ENCODE measurements at regions not wholly inside any gene's neighbourhood (a gene's known extent, or its start where the extent isn't known, plus 50 kb on each side); places are given as distances from the start of the nearest gene placed in this dataset.

- DNase-seq (no peak), ATAC-seq (no peak)
- Mint-ChIP-seq H3K36me3 (peaks cover 3% of the 10 kb centered on the region), H3K27ac (no peak overlapping the region), H3K4me3 (no peak overlapping the region), H3K4me1 (no peaks in the 10 kb centered on the region), H3K27me3 (ENCODE audit: low read depth in 2 of 2) (peaks cover 0 to 6% of the 10 kb centered on the region in 2 donors), H3K9me3 (peaks cover 0 to 3% of the 10 kb centered on the region in 2 donors)
- Histone ChIP-seq H3K27me3 (ENCODE audit: control insufficient read depth, insufficient read depth, low read length) (no peaks in the 10 kb centered on the region), H3K36me3 (ENCODE audit: control insufficient read depth, insufficient read depth, low read length) (no peaks in the 10 kb centered on the region), H3K27ac (ENCODE audit: low read length) (no peak overlapping the region), H3K4me1 (ENCODE audit: control insufficient read depth, insufficient read depth, low read length) (no peaks in the 10 kb centered on the region), H3K4me3 (ENCODE audit: low read length) (no peak overlapping the region), H3K9me3 (ENCODE audit: control insufficient read depth, insufficient read depth, low read length) (no peaks in the 10 kb centered on the region)
- intact Hi-C loops (cut with micrococcal nuclease), result no loop called here
- 75% methylated on average over 1 of the region's 2 CpGs for WGBS (ENCODE audit: insufficient coverage)
- TF ChIP-seq CTCF (IDR thresholded peaks at IDR 0.05), result no peak
Measured at GRCh38 chr4:123802933-123803332, 406.3 kb downstream of the SPRY1 start.

GRCh38 chr4:123804196-123804721 lies 407.7 kb downstream of the SPRY1 start:
- Mint-ChIP-seq H3K27me3 (ENCODE audit: low read depth in 2 of 2) (peaks cover 0 to 6% of the 10 kb centered on the region in 2 donors), H3K4me1 (no peaks in the 10 kb centered on the region), H3K27ac (no peak overlapping the region), H3K36me3 (no peaks in the 10 kb centered on the region), H3K9me3 (peaks cover 0 to 3% of the 10 kb centered on the region in 2 donors), H3K4me3 (no peak overlapping the region)
- intact Hi-C loops (cut with micrococcal nuclease), result no loop called here
- H3K9me3 ChIP-seq (ENCODE audit: control insufficient read depth, insufficient read depth, low read length), result no peaks in the 10 kb centered on the region
- no peak overlapping the region for H3K27ac ChIP-seq (ENCODE audit: low read length)
- no peak for DNase-seq
- TF ChIP-seq CTCF (IDR thresholded peaks at IDR 0.05), result no peak
- no peaks in the 10 kb centered on the region for H3K36me3 ChIP-seq (ENCODE audit: control insufficient read depth, insufficient read depth, low read length)
- no peaks in the 10 kb centered on the region for H3K27me3 ChIP-seq (ENCODE audit: control insufficient read depth, insufficient read depth, low read length)
- H3K4me1 ChIP-seq (ENCODE audit: control insufficient read depth, insufficient read depth, low read length), result no peaks in the 10 kb centered on the region
- 97% methylated on average over 2 of the region's 3 CpGs for WGBS (ENCODE audit: insufficient coverage)
- no peak overlapping the region for H3K4me3 ChIP-seq (ENCODE audit: low read length)
- no peak for ATAC-seq

GRCh38 chr4:123806056-123806455 lies 409.5 kb downstream of the SPRY1 start:
- WGBS (ENCODE audit: insufficient coverage), result 33% methylated on average over 1 of the region's 1 CpG
- H3K4me1 ChIP-seq (ENCODE audit: control insufficient read depth, insufficient read depth, low read length), result no peaks in the 10 kb centered on the region
- no peak overlapping the region for H3K27ac ChIP-seq (ENCODE audit: low read length)

More at GRCh38 chr4:123806056-123806455, 409.5 kb downstream of the SPRY1 start:
- Histone ChIP-seq H3K9me3 (ENCODE audit: control insufficient read depth, insufficient read depth, low read length) (no peaks in the 10 kb centered on the region), H3K27me3 (ENCODE audit: control insufficient read depth, insufficient read depth, low read length) (no peaks in the 10 kb centered on the region), H3K4me3 (ENCODE audit: low read length) (no peak overlapping the region), H3K36me3 (ENCODE audit: control insufficient read depth, insufficient read depth, low read length) (no peaks in the 10 kb centered on the region)
- no peak for TF ChIP-seq CTCF (IDR thresholded peaks at IDR 0.05)
- H3K4me1 Mint-ChIP-seq, result no peaks in the 10 kb centered on the region
- DNase-seq (no peak), ATAC-seq (no peak)
- no peaks in the 10 kb centered on the region for H3K9me3 Mint-ChIP-seq
- intact Hi-C loops (cut with micrococcal nuclease), result no loop called here
- H3K27ac Mint-ChIP-seq, result no peak overlapping the region
- no peak overlapping the region for H3K4me3 Mint-ChIP-seq
- H3K27me3 Mint-ChIP-seq (ENCODE audit: low read depth in 2 of 2), result peaks cover 0 to 6% of the 10 kb centered on the region in 2 donors
- no peaks in the 10 kb centered on the region for H3K36me3 Mint-ChIP-seq
